Thyroid gland (tissue), 4 donors: ENCODE measurements at regions not wholly inside any gene's neighbourhood (a gene's known extent, or its start where the extent isn't known, plus 50 kb on each side); places are given as distances from the start of the nearest gene placed in this dataset.

Source experiments
- DNase-seq, 2 donors: peaks; one replicate each; pipeline ENCODE4 v3.0.0-alpha.2; 2019
- H3K27ac ChIP-seq, 3 donors: fragments of 200-600 bp; sonication (generic); 1 replicate in 2 of 3; 2 replicates in 1 of 3; pipeline ENCODE4 v1.5.1; 2016 to 2019; ENCODE audit warnings: mild to moderate bottlenecking in 1 of 3, moderate library complexity in 1 of 3
- H3K27me3 ChIP-seq: fragments of 200-600 bp; sonication (generic); one replicate; pipeline ENCODE4 v1.5.1; 2019
- H3K36me3 ChIP-seq, 2 donors: fragments of 200-600 bp; sonication (generic); one replicate each; pipeline ENCODE4 v1.5.1; 2016 to 2019
- H3K4me1 ChIP-seq, 2 donors: fragments of 200-600 bp; sonication (generic); one replicate each; pipeline ENCODE4 v1.5.1; 2017 to 2019
- H3K4me3 ChIP-seq, 3 donors: fragments of 200-600 bp; sonication (generic); replicated peaks in 1 of 3; 1 replicate in 2 of 3; 2 replicates in 1 of 3; pipeline ENCODE4 v1.5.1; 2016; ENCODE audit warnings: mild to moderate bottlenecking in 1 of 3
- H3K9me3 ChIP-seq: fragments of 200-600 bp; sonication (generic); one replicate; pipeline ENCODE4 v1.5.1; 2017
- CTCF ChIP-seq, 6 experiments: fragments of 200-600 bp in 3 of 6; fragments of 450-650 bp in 3 of 6; sonication (generic) in 3 of 6; IDR thresholded peaks; one replicate each; pipeline ENCODE4 v1.5.1; 2016 to 2019; ENCODE audit warnings: antibody characterized with exemption in 6 of 6, mild to moderate bottlenecking in 2 of 6, inconsistent platforms in 1 of 6, moderate library complexity in 1 of 6
- POLR2A ChIP-seq, 2 donors: fragments of 450-650 bp; IDR thresholded peaks; one replicate each; pipeline ENCODE4 v1.6.1; 2017; ENCODE audit warnings: antibody characterized with exemption in 2 of 2, mild to moderate bottlenecking in 2 of 2, moderate library complexity in 1 of 2
- WGBS, 2 donors: methylation state at CpG; one replicate each; pipeline ENCODE4 v1.1.5; 2017; 5-methylcytosine and 5-hydroxymethylcytosine counted together
- intact Hi-C: fragments of 100-400 bp; cut with DNase I; formaldehyde crosslinking; loops from one replicate; pipeline ENCODE4 v1.15.1; 2023

- 89 to 91% methylated on average over 2 of the region's 2 CpGs for whole genome bisulfite sequencing, 2 donors
- intact Hi-C loops, result no loop called here
- Histone ChIP-seq H3K27ac (no peak overlapping the region), H3K36me3 (no peaks in the 10 kb centered on the region), H3K4me1 (no peaks in the 10 kb centered on the region), H3K9me3 (no peaks in the 10 kb centered on the region), H3K27me3 (no peaks in the 10 kb centered on the region), H3K4me3 (no peak overlapping the region)
- TF ChIP-seq POLR2A (IDR thresholded peaks at IDR 0.05) (no peak), CTCF (IDR thresholded peaks at IDR 0.05) (no peak)
- no peak for DNase-seq
Measured at GRCh38 chr9:107960916-107961315, 471.3 kb upstream of the KLF4 start.

DNA sequence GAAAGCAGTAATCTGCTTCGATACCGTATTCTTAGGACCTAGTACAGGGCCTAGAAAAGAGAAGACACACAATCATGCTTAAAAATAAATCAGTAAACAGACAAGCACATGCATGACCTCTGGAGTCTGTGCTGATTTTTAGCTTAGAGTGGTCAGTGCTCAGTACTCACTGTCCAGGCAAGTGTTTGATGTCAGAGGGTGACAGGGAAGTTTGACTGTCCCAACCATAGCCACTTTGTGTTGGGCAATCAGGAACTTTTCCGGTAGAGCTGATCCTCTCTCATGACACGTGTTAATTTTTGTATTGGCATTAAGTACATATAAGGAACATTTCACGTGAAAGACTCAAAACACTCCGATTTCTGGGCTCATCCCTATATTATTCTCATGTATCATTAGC is 464.7 kb upstream of the KLF4 start:
- Histone ChIP-seq H3K9me3 (no peaks in the 10 kb centered on the region), H3K4me1 (no peaks in the 10 kb centered on the region), H3K27me3 (no peaks in the 10 kb centered on the region), H3K4me3 (no peak overlapping the region), H3K36me3 (no peaks in the 10 kb centered on the region), H3K27ac (no peak overlapping the region)
- TF ChIP-seq CTCF (IDR thresholded peaks at IDR 0.05) (no peak), POLR2A (IDR thresholded peaks at IDR 0.05) (no peak)
- no peak for DNase-seq
- intact Hi-C loops, result no loop called here
- WGBS, 2 donors, result 92 to 94% methylated on average over 6 of the region's 6 CpGs

DNA sequence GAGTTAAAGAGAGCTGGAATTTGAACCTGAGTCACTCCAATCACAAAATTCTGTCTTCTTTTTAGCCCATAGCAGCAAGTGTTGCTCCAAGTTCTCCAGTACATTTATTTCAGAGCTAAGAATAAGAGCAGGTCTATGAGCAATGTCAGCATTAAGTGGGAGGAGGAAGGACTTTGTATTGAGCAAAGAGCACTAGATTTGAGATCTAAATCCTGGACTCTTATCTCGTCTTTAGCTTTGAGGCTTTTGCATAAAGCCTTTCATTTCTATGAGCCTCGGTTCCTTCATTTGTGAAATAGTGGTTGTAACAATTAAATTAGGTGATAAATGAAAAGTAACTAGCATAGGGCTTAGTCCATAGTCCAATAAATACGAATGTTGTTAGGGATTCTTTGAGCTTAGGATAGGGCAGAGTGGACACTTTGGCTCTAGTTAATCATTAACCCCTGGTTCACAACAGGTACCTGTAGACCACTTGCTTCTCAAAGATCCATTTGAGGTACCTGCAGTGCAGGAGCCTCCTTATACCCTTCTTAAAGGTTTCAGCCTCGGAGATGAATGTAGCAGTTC is 464.1 kb upstream of the KLF4 start:
- no peaks in the 10 kb centered on the region for H3K27me3 ChIP-seq
- H3K9me3 ChIP-seq, result no peaks in the 10 kb centered on the region
- TF ChIP-seq CTCF (IDR thresholded peaks at IDR 0.05) (no peak), POLR2A (IDR thresholded peaks at IDR 0.05) (no peak)
- no peak overlapping the region for H3K4me3 ChIP-seq
- H3K4me1 ChIP-seq, result no peaks in the 10 kb centered on the region
- H3K36me3 ChIP-seq, result no peaks in the 10 kb centered on the region
- intact Hi-C loops, result no loop called here
- no peak overlapping the region for H3K27ac ChIP-seq
- no peak for DNase-seq
- 84 to 85% methylated on average over 4 of the region's 4 CpGs for WGBS, 2 donors

- TF ChIP-seq CTCF (IDR thresholded peaks at IDR 0.05) (no peak), POLR2A (IDR thresholded peaks at IDR 0.05) (no peak)
- intact Hi-C loops, result no loop called here
- H3K27me3 ChIP-seq, result no peaks in the 10 kb centered on the region
- no peaks in the 10 kb centered on the region for H3K4me1 ChIP-seq
- no peaks in the 10 kb centered on the region for H3K36me3 ChIP-seq
- no peaks in the 10 kb centered on the region for H3K9me3 ChIP-seq
- no peak for DNase-seq
- no peak overlapping the region for H3K4me3 ChIP-seq
- H3K27ac ChIP-seq, result no peak overlapping the region
- WGBS, 2 donors, result 59 to 72% methylated on average over 1 of the region's 1 CpG
Measured at GRCh38 chr9:107952773-107953172, 463.2 kb upstream of the KLF4 start.

GRCh38 chr9:107951511-107951910 is 461.9 kb upstream of the KLF4 start:
- Histone ChIP-seq H3K4me1 (no peaks in the 10 kb centered on the region), H3K27me3 (no peaks in the 10 kb centered on the region), H3K36me3 (no peaks in the 10 kb centered on the region), H3K9me3 (no peaks in the 10 kb centered on the region), H3K27ac (no peak overlapping the region), H3K4me3 (no peak overlapping the region)
- TF ChIP-seq POLR2A (IDR thresholded peaks at IDR 0.05) (no peak), CTCF (IDR thresholded peaks at IDR 0.05) (no peak)
- 96% methylated on average over 2 of the region's 2 CpGs for WGBS, 2 donors
- DNase-seq, result no peak
- intact Hi-C loops, result no loop called here
